ENCODE measurements at regions not wholly inside any gene's neighbourhood (a gene's known extent, or its start where the extent isn't known, plus 50 kb on each side); places are given as distances from the start of the nearest gene placed in this dataset.

- no peak overlapping the region for H2AK5ac ChIP-seq (ENCODE audit: insufficient read length, low read length)
- H3K79me2 ChIP-seq (ENCODE audit: insufficient read depth, low read length): no peaks in the 10 kb centered on the region
- no peaks in the 10 kb centered on the region for H3K9me3 ChIP-seq (ENCODE audit: control insufficient read depth, low read depth, low read length)
- H3K27me3 ChIP-seq (ENCODE audit: insufficient read depth, low read length): no peaks in the 10 kb centered on the region
- H2BK120ac ChIP-seq (ENCODE audit: low read depth, low read length, poor library complexity, severe bottlenecking): no peak overlapping the region
- H3K23ac ChIP-seq (ENCODE audit: insufficient read length, low read depth, low read length): no peak overlapping the region
- no peaks in the 10 kb centered on the region for H3K36me3 Mint-ChIP-seq (ENCODE audit: insufficient read depth in 1 of 3, low read depth in 3 of 3)
- no CpG with 5 or more reads among the region's 3 CpGs for WGBS (ENCODE audit: extremely low coverage, insufficient read length, low lambda C conversion rate)
- H3K9me3 Mint-ChIP-seq: no peaks in the 10 kb centered on the region
- H3K4ac ChIP-seq (ENCODE audit: low read depth, low read length): no peak overlapping the region
- no peaks in the 10 kb centered on the region for H3K4me1 ChIP-seq (ENCODE audit: insufficient read depth, low read length)
- no peak overlapping the region for H2BK20ac ChIP-seq (ENCODE audit: low read depth, low read length, poor library complexity, severe bottlenecking)
- no peak overlapping the region for H4K5ac ChIP-seq (ENCODE audit: insufficient read length, low read depth, low read length)
- H3K9ac ChIP-seq (ENCODE audit: extremely low read depth, insufficient read length, low read length): no peak overlapping the region
- no peaks in the 10 kb centered on the region for H3K23me2 ChIP-seq (ENCODE audit: insufficient read length, low read depth, low read length, poor library complexity, severe bottlenecking)
- no peak overlapping the region for H3K4me2 ChIP-seq (ENCODE audit: insufficient read depth, insufficient read length, low read length)
- H3K27me3 Mint-ChIP-seq (ENCODE audit: low read depth): peaks cover 24% of the 10 kb centered on the region
- no peak overlapping the region for H2AFZ ChIP-seq (ENCODE audit: low read length)
- no peak for DNase-seq
- no peak overlapping the region for H3K27ac ChIP-seq (ENCODE audit: insufficient read length, low read depth, low read length)
- peaks cover 4% of the 10 kb centered on the region in 2 experiments; a peak in 3 of 4 replicates for H3K4me1 Mint-ChIP-seq
- H3T11ph ChIP-seq (ENCODE audit: low read length): no peak overlapping the region
- no peak overlapping the region for H3K56ac ChIP-seq (ENCODE audit: insufficient read length, low read depth, low read length)
- H2BK12ac ChIP-seq (ENCODE audit: insufficient read length, low read depth, low read length): no peak overlapping the region
- H3K4me3 Mint-ChIP-seq: no peak overlapping the region
- H2BK5ac ChIP-seq (ENCODE audit: insufficient read length, low read length): no peak overlapping the region
- H3K18ac ChIP-seq (ENCODE audit: insufficient read length, low read depth, low read length): no peak overlapping the region
- H3K27ac Mint-ChIP-seq: no peak overlapping the region
- H3K79me1 ChIP-seq (ENCODE audit: insufficient read depth, low read depth, low read length, poor library complexity, severe bottlenecking): no peaks in the 10 kb centered on the region
- H4K20me1 ChIP-seq (ENCODE audit: control insufficient read depth, insufficient read depth, insufficient read length): no peaks in the 10 kb centered on the region
- H2BK15ac ChIP-seq (ENCODE audit: low read depth, low read length): no peak overlapping the region
- no peak overlapping the region for H4K91ac ChIP-seq (ENCODE audit: insufficient read length, low read depth, low read length)
- TF ChIP-seq, protein P1, sequence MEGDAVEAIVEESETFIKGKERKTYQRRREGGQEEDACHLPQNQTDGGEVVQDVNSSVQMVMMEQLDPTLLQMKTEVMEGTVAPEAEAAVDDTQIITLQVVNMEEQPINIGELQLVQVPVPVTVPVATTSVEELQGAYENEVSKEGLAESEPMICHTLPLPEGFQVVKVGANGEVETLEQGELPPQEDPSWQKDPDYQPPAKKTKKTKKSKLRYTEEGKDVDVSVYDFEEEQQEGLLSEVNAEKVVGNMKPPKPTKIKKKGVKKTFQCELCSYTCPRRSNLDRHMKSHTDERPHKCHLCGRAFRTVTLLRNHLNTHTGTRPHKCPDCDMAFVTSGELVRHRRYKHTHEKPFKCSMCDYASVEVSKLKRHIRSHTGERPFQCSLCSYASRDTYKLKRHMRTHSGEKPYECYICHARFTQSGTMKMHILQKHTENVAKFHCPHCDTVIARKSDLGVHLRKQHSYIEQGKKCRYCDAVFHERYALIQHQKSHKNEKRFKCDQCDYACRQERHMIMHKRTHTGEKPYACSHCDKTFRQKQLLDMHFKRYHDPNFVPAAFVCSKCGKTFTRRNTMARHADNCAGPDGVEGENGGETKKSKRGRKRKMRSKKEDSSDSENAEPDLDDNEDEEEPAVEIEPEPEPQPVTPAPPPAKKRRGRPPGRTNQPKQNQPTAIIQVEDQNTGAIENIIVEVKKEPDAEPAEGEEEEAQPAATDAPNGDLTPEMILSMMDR (conservative IDR thresholded peaks at IDR 0.05): no peak
- H3K14ac ChIP-seq (ENCODE audit: insufficient read depth, low read length): no peak overlapping the region
- no peak overlapping the region for H4K8ac ChIP-seq (replicated peaks; ENCODE audit: insufficient read length, low read depth, low read length)
Observed at GRCh38 chr20:56758706-56759105, 129.6 kb downstream of the TFAP2C start.
